ENCODE measurements at regions not wholly inside any gene's neighbourhood (a gene's known extent, or its start where the extent isn't known, plus 50 kb on each side); places are given as distances from the start of the nearest gene placed in this dataset.
"Not testable (repeated sequence)": the region's sequence is repeated elsewhere in the genome, so short reads cannot be mapped to it uniquely, and the experiment has no call there.

GRCh38 chr9:66837242-66837937, 63.1 kb upstream of the ZNF658 start:
- H3K9me2 ChIP-seq (ENCODE audit: insufficient read depth), result not testable (repeated sequence)

More at GRCh38 chr9:66837242-66837937, 63.1 kb upstream of the ZNF658 start:
- H3K4me1 ChIP-seq (replicated peaks; ENCODE audit: insufficient read depth); H3K27ac ChIP-seq; intact Hi-C loops (cut with micrococcal nuclease; ENCODE audit: unreplicated experiment); H2AFZ ChIP-seq; H3K9me3 ChIP-seq (ENCODE audit: insufficient read depth, low read depth); POLR2A ChIA-PET (ENCODE audit: unreplicated experiment); H3K36me3 ChIP-seq (ENCODE audit: low read depth); H4K20me1 ChIP-seq (ENCODE audit: insufficient read depth); H3K79me2 ChIP-seq (ENCODE audit: low read depth); H3K27me3 ChIP-seq (ENCODE audit: insufficient read depth, low read depth); H3F3A ChIP-seq (ENCODE audit: insufficient read depth, low read depth); H3K4me3 ChIP-seq; BruUV-seq (replicated peaks); CTCF ChIA-PET; DNase-seq; H3K4me2 ChIP-seq: not testable (repeated sequence)

All from PC-9 (cell line).